ENCODE measurements at regions not wholly inside any gene's neighbourhood (a gene's known extent, or its start where the extent isn't known, plus 50 kb on each side); places are given as distances from the start of the nearest gene placed in this dataset.

DNA sequence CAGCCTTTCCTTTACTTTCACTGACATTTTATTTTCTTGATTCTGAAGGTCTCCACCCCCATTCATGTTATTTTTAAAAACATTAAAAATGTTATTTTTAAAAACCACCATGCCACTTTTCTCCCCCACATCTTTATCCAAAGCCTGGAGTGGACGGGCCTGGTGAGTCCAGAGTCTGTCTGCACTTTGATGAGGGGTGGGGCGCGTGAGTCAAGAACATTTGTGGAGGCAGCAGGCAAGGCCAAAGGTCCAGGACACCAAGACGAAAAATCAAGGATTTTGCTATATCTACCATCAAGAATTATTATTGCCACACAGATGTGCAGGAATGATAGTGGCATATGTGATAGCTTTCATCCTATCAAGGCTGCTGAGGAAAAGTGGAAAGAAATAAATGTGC is 224.9 kb downstream of the FGF9 start:
- POLR2A ChIA-PET = no interaction called here
- no peak overlapping the region for H2AFZ ChIP-seq (ENCODE audit: low read depth, low read length, poor library complexity, severe bottlenecking)
- H3K4me1 ChIP-seq (ENCODE audit: control insufficient read depth in 1 of 2, insufficient read depth in 2 of 2, low read length in 2 of 2) = no peaks in the 10 kb centered on the region
- no peak overlapping the region for H3K27ac ChIP-seq (ENCODE audit: low read depth, low read length)
- H3K79me2 ChIP-seq (ENCODE audit: insufficient read depth, low read length) = no peaks in the 10 kb centered on the region
- H3K27me3 ChIP-seq (ENCODE audit: insufficient read depth, low read length) = no peaks in the 10 kb centered on the region
- no peaks in the 10 kb centered on the region for H3K9me3 ChIP-seq (ENCODE audit: control insufficient read depth in 1 of 2, insufficient read depth in 1 of 2, low read depth in 1 of 2, low read length in 2 of 2)
- TF ChIP-seq FOSL1 (IDR thresholded peaks at IDR 0.05; ENCODE audit: low read depth) (no peak), TCF7L2 (IDR thresholded peaks at IDR 0.05; ENCODE audit: borderline replicate concordance, extremely low read depth, insufficient read depth, insufficient read length) (no peak), POLR2AphosphoS5 (IDR thresholded peaks at IDR 0.05; ENCODE audit: low read depth, low read length) (no peak), CBX3 (IDR thresholded peaks at IDR 0.05; ENCODE audit: low read depth) (no peak), SP1 (IDR thresholded peaks at IDR 0.05; ENCODE audit: low read depth) (no peak), SRF (IDR thresholded peaks at IDR 0.05; ENCODE audit: low read depth) (no peak), ZNF274 (IDR thresholded peaks at IDR 0.05; ENCODE audit: low read depth, low read length) (no peak), POLR2A (IDR thresholded peaks at IDR 0.05; ENCODE audit: borderline replicate concordance, extremely low read depth, insufficient read depth, insufficient read length) (no peak), JUND (IDR thresholded peaks at IDR 0.05) (no peak), ELF1 (IDR thresholded peaks at IDR 0.05; ENCODE audit: borderline replicate concordance, low read depth) (no peak), RAD21 (IDR thresholded peaks at IDR 0.05; ENCODE audit: low read depth) (no peak)
- TF ChIP-seq, protein P1, sequence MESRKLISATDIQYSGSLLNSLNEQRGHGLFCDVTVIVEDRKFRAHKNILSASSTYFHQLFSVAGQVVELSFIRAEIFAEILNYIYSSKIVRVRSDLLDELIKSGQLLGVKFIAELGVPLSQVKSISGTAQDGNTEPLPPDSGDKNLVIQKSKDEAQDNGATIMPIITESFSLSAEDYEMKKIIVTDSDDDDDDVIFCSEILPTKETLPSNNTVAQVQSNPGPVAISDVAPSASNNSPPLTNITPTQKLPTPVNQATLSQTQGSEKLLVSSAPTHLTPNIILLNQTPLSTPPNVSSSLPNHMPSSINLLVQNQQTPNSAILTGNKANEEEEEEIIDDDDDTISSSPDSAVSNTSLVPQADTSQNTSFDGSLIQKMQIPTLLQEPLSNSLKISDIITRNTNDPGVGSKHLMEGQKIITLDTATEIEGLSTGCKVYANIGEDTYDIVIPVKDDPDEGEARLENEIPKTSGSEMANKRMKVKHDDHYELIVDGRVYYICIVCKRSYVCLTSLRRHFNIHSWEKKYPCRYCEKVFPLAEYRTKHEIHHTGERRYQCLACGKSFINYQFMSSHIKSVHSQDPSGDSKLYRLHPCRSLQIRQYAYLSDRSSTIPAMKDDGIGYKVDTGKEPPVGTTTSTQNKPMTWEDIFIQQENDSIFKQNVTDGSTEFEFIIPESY (IDR thresholded peaks at IDR 0.05; ENCODE audit: extremely low read depth, insufficient replicate concordance, low read length) = no peak
- H3K36me3 ChIP-seq (ENCODE audit: control insufficient read depth in 1 of 2, insufficient read depth in 2 of 2, low read length in 2 of 2) = no peaks in the 10 kb centered on the region
- H3K4me2 ChIP-seq (ENCODE audit: low read length) = no peak overlapping the region
- ATAC-seq (no peak), DNase-seq (ENCODE audit: low read depth, low spot score) (no peak)
- no TSS peak for BruUV-seq (replicated peaks)
- no peaks in the 10 kb centered on the region for H3K9me2 ChIP-seq (ENCODE audit: insufficient read depth)
- intact Hi-C loops (cut with micrococcal nuclease) = no loop called here
- no peak overlapping the region for H3K4me3 ChIP-seq (replicated peaks in 1 of 2; ENCODE audit: low read depth in 1 of 2, low read length in 2 of 2)
- H4K20me1 ChIP-seq (ENCODE audit: insufficient read depth) = no peaks in the 10 kb centered on the region
- RAD21 ChIA-PET (ENCODE audit: low non-redundant PET in 1 of 2, low total read pairs in 2 of 2, uncharacterized antibody in 2 of 2, unreplicated experiment in 2 of 2) = no interaction called here
- no peak overlapping the region for H3K9ac ChIP-seq (ENCODE audit: low read length)
- CTCF ChIA-PET = no interaction called here

Data from HCT116 (cell line).